LHCN-M2 (cell line): ENCODE measurements at regions not wholly inside any gene's neighbourhood (a gene's known extent, or its start where the extent isn't known, plus 50 kb on each side); places are given as distances from the start of the nearest gene placed in this dataset.
A peak's percentile ranks its signal among the peaks of the same experiment; 100 is the strongest.

Experiments
- DNase-seq: peaks from one replicate; pipeline ENCODE4 v3.0.0-alpha.2; 2012; ENCODE audit warnings: low read depth

- DNase-seq, result no peak
Observed at GRCh38 chr3:182716114-182716688, 77.1 kb upstream of the ATP11B start.

GRCh38 chr3:182717216-182717615 is 76.1 kb upstream of the ATP11B start:
- DNase-seq, result no peak

- DNase-seq, result peak; percentile 29
Observed at GRCh38 chr3:182722907-182723306, 70.4 kb upstream of the ATP11B start.

- no peak for DNase-seq
Observed at GRCh38 chr3:182723596-182723995, 69.7 kb upstream of the ATP11B start.

- DNase-seq, result peak; percentile 6
Observed at GRCh38 chr3:182725372-182726251, 67.7 kb upstream of the ATP11B start.

GRCh38 chr3:182726258-182727142 is 66.8 kb upstream of the ATP11B start:
- DNase-seq, result no peak

GRCh38 chr3:182728238-182728637 is 65.1 kb upstream of the ATP11B start:
- DNase-seq, result no peak

- no peak for DNase-seq
Observed at GRCh38 chr3:182729903-182730674, 63.2 kb upstream of the ATP11B start.

- no peak for DNase-seq
Observed at GRCh38 chr3:182730675-182731042, 62.6 kb upstream of the ATP11B start.

GRCh38 chr3:182731764-182732163 is 61.5 kb upstream of the ATP11B start:
- no peak for DNase-seq

GRCh38 chr3:182732232-182733015 is 60.9 kb upstream of the ATP11B start:
- no peak for DNase-seq

GRCh38 chr3:182735672-182736071 is 57.6 kb upstream of the ATP11B start:
- no peak for DNase-seq

GRCh38 chr3:182737825-182738224 is 55.5 kb upstream of the ATP11B start:
- no peak for DNase-seq

GRCh38 chr3:182738583-182739411 is 54.5 kb upstream of the ATP11B start:
- DNase-seq, result no peak

- peak; percentile 86 for DNase-seq
Observed at GRCh38 chr3:182739619-182740018, 53.7 kb upstream of the ATP11B start.

GRCh38 chr3:182740710-182741109 is 52.6 kb upstream of the ATP11B start:
- DNase-seq, result peak; percentile 95

GRCh38 chr3:182741214-182741613 is 52.1 kb upstream of the ATP11B start:
- no peak for DNase-seq
